ENCODE measurements at regions not wholly inside any gene's neighbourhood (a gene's known extent, or its start where the extent isn't known, plus 50 kb on each side); places are given as distances from the start of the nearest gene placed in this dataset.

DNA sequence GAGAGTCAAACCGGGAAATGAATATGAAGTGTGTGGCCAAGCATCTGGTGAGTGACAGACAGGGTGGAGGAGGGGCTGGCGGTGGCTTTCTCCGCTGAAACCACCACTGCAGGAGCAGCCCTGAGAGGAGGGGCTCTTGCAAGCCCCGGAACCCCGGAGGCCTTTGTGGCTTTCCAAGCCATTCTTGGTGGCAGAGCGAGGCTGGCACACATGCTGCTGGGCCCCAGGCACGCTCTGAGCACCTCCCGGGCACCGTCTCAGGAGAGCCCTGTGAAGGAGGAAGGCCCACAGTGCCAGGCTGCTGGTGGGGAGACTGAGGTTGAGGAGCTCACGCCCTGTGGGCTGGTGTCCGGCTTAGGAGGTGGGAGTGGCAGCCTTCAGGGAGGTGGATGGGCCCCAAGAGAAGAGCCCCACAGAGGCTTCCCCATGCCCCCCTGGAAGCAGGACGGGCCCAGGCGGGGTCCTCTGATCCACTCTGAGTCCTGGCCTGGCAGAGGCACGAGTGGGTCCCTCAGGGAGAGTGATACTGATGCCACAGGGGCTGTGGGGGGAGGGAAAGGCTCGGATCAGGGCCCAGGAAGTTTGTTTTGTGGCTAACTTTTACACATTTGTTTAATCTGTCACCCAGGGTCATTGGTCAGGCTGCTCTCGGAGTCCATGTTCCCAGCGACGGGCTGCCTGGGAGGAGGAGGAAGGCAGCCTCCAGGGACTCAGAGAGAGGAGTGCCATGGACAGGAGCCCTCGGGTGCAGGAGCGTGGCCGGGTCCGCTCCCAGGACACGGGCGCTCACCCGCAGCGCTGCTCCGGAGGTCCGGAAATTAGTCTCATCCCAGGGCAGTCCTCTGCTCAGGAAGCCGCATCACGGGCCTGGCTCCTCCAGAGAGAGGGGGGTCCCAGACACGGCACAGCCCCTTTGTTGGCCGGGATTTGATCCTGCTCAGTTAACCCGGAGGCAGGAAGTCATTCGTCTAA, 170.7 kb downstream of the ERMARD start:
- TF ChIP-seq, protein P1, sequence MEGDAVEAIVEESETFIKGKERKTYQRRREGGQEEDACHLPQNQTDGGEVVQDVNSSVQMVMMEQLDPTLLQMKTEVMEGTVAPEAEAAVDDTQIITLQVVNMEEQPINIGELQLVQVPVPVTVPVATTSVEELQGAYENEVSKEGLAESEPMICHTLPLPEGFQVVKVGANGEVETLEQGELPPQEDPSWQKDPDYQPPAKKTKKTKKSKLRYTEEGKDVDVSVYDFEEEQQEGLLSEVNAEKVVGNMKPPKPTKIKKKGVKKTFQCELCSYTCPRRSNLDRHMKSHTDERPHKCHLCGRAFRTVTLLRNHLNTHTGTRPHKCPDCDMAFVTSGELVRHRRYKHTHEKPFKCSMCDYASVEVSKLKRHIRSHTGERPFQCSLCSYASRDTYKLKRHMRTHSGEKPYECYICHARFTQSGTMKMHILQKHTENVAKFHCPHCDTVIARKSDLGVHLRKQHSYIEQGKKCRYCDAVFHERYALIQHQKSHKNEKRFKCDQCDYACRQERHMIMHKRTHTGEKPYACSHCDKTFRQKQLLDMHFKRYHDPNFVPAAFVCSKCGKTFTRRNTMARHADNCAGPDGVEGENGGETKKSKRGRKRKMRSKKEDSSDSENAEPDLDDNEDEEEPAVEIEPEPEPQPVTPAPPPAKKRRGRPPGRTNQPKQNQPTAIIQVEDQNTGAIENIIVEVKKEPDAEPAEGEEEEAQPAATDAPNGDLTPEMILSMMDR (IDR thresholded peaks at IDR 0.05), result no peak
- TF ChIP-seq NR3C1 (CRISPR knock-in tag; conservative IDR thresholded peaks at IDR 0.05; ENCODE audit: low read depth) (no peak), TCF7 (CRISPR knock-in tag; IDR thresholded peaks at IDR 0.05; ENCODE audit: low read depth) (no peak), IRF2 (CRISPR knock-in tag; IDR thresholded peaks at IDR 0.05; ENCODE audit: borderline replicate concordance, low read depth) (no peak), ESRRA (CRISPR knock-in tag; IDR thresholded peaks at IDR 0.05; ENCODE audit: borderline replicate concordance) (no peak)
- TF ChIP-seq, protein P2, sequence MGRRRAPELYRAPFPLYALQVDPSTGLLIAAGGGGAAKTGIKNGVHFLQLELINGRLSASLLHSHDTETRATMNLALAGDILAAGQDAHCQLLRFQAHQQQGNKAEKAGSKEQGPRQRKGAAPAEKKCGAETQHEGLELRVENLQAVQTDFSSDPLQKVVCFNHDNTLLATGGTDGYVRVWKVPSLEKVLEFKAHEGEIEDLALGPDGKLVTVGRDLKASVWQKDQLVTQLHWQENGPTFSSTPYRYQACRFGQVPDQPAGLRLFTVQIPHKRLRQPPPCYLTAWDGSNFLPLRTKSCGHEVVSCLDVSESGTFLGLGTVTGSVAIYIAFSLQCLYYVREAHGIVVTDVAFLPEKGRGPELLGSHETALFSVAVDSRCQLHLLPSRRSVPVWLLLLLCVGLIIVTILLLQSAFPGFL (CRISPR knock-in tag; IDR thresholded peaks at IDR 0.05; ENCODE audit: borderline replicate concordance), result no peak
- TF ChIP-seq, protein P3, sequence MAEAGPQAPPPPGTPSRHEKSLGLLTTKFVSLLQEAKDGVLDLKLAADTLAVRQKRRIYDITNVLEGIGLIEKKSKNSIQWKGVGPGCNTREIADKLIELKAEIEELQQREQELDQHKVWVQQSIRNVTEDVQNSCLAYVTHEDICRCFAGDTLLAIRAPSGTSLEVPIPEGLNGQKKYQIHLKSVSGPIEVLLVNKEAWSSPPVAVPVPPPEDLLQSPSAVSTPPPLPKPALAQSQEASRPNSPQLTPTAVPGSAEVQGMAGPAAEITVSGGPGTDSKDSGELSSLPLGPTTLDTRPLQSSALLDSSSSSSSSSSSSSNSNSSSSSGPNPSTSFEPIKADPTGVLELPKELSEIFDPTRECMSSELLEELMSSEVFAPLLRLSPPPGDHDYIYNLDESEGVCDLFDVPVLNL (CRISPR knock-in tag; IDR thresholded peaks at IDR 0.05; ENCODE audit: borderline replicate concordance, low read depth), result no peak
- TF ChIP-seq, protein P4, sequence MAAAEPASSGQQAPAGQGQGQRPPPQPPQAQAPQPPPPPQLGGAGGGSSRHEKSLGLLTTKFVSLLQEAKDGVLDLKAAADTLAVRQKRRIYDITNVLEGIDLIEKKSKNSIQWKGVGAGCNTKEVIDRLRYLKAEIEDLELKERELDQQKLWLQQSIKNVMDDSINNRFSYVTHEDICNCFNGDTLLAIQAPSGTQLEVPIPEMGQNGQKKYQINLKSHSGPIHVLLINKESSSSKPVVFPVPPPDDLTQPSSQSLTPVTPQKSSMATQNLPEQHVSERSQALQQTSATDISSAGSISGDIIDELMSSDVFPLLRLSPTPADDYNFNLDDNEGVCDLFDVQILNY (CRISPR knock-in tag; IDR thresholded peaks at IDR 0.05), result no peak
- TF ChIP-seq, protein P5, sequence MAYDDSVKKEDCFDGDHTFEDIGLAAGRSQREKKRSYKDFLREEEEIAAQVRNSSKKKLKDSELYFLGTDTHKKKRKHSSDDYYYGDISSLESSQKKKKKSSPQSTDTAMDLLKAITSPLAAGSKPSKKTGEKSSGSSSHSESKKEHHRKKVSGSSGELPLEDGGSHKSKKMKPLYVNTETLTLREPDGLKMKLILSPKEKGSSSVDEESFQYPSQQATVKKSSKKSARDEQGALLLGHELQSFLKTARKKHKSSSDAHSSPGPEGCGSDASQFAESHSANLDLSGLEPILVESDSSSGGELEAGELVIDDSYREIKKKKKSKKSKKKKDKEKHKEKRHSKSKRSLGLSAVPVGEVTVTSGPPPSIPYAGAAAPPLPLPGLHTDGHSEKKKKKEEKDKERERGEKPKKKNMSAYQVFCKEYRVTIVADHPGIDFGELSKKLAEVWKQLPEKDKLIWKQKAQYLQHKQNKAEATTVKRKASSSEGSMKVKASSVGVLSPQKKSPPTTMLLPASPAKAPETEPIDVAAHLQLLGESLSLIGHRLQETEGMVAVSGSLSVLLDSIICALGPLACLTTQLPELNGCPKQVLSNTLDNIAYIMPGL (CRISPR knock-in tag; IDR thresholded peaks at IDR 0.05), result no peak
- TF ChIP-seq, protein P6, sequence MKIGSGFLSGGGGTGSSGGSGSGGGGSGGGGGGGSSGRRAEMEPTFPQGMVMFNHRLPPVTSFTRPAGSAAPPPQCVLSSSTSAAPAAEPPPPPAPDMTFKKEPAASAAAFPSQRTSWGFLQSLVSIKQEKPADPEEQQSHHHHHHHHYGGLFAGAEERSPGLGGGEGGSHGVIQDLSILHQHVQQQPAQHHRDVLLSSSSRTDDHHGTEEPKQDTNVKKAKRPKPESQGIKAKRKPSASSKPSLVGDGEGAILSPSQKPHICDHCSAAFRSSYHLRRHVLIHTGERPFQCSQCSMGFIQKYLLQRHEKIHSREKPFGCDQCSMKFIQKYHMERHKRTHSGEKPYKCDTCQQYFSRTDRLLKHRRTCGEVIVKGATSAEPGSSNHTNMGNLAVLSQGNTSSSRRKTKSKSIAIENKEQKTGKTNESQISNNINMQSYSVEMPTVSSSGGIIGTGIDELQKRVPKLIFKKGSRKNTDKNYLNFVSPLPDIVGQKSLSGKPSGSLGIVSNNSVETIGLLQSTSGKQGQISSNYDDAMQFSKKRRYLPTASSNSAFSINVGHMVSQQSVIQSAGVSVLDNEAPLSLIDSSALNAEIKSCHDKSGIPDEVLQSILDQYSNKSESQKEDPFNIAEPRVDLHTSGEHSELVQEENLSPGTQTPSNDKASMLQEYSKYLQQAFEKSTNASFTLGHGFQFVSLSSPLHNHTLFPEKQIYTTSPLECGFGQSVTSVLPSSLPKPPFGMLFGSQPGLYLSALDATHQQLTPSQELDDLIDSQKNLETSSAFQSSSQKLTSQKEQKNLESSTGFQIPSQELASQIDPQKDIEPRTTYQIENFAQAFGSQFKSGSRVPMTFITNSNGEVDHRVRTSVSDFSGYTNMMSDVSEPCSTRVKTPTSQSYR (CRISPR knock-in tag; IDR thresholded peaks at IDR 0.05), result no peak
- TF ChIP-seq, protein P7, sequence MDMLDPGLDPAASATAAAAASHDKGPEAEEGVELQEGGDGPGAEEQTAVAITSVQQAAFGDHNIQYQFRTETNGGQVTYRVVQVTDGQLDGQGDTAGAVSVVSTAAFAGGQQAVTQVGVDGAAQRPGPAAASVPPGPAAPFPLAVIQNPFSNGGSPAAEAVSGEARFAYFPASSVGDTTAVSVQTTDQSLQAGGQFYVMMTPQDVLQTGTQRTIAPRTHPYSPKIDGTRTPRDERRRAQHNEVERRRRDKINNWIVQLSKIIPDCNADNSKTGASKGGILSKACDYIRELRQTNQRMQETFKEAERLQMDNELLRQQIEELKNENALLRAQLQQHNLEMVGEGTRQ (CRISPR knock-in tag; IDR thresholded peaks at IDR 0.05), result no peak

All from WTC11 (cell line).